HepG2 (cell line): ENCODE measurements at regions not wholly inside any gene's neighbourhood (a gene's known extent, or its start where the extent isn't known, plus 50 kb on each side); places are given as distances from the start of the nearest gene placed in this dataset.

Source experiments
- ATAC-seq: fragments of 200-7000 bp; cut with Tn5 transposase; 3 replicates; pipeline ENCODE4 v1.9.1; 2020; ENCODE audit warnings: mild to moderate bottlenecking, moderate library complexity
- BruUV-seq: library from RNA; stranded (reverse); fragments of 400-500 nt; replicated peaks from 2 replicates; lab custom pipeline; 2021; lab: Mats Ljungman, UMichigan
- CTCF ChIA-PET: fragments of 300-600 bp; formaldehyde crosslinking; extraction: SDS; loops from one replicate; lab custom pipeline; 2021; ENCODE audit warnings: low total read pairs, inconsistent platforms, low intra/inter-chr PET ratio; lab: Yijun Ruan, JAX
- POLR2A ChIA-PET: fragments of 350-600 bp; sonication (Branson Sonifier 250); formaldehyde crosslinking; loops from one replicate; lab custom pipeline; 2020; ENCODE audit warnings: antibody characterized with exemption, inconsistent platforms; lab: Yijun Ruan, JAX
- DNase-seq: peaks from one replicate; pipeline ENCODE4 v3.0.0-alpha.2; 2015; ENCODE audit warnings: low spot score
- FAIRE-seq: peaks from 3 replicates; lab custom pipeline; 2011; peaks lifted over from hg19 to GRCh38; lab: Jason Lieb, UNC
- H2AFZ ChIP-seq: one replicate; pipeline ENCODE4 v1.6.1; 2011; ENCODE audit warnings: low read length, inconsistent platforms
- H3K27ac ChIP-seq: fragments of 300-600 bp; 3 replicates; pipeline ENCODE4 v1.8.0; 2011; ENCODE audit warnings: mixed run types, mild to moderate bottlenecking, mixed read lengths, low read length, inconsistent platforms; ENCODE audit not compliant: insufficient read depth; ENCODE audit errors: extremely low read length
- H3K27me3 ChIP-seq, 2 experiments: fragments of 200-600 bp in 1 of 2; 2 replicates in 1 of 2; 3 replicates in 1 of 2; pipeline versions ENCODE4 v1.6.0 to v1.8.0; 2011; ENCODE audit warnings: low read length in 2 of 2, mild to moderate bottlenecking in 2 of 2, moderate library complexity in 2 of 2, inconsistent platforms in 1 of 2; ENCODE audit not compliant: insufficient read depth in 2 of 2, control insufficient read depth in 1 of 2
- H3K36me3 ChIP-seq, 2 experiments: fragments of 200-600 bp in 1 of 2; replicated peaks in 1 of 2; 2 replicates in 1 of 2; 3 replicates in 1 of 2; pipeline versions ENCODE4 v1.5.1 to v1.8.0; 2011; ENCODE audit warnings: low read length in 2 of 2, inconsistent platforms in 1 of 2; ENCODE audit not compliant: insufficient read depth in 2 of 2, control insufficient read depth in 1 of 2
- H3K4me1 ChIP-seq: 2 replicates; pipeline ENCODE4 v1.5.1; 2012; ENCODE audit warnings: low read length, inconsistent platforms; ENCODE audit not compliant: insufficient read depth
- H3K4me2 ChIP-seq: 2 replicates; pipeline ENCODE4 v1.6.0; 2011; ENCODE audit warnings: low read depth, low read length, inconsistent platforms
- H3K4me3 ChIP-seq, 3 experiments: fragments of 200-600 bp in 1 of 3; sonication (generic), shearing (Covaris generic) in 1 of 3; replicated peaks in 1 of 3; 2 replicates each; pipeline ENCODE4 v1.5.1; 2011 to 2016; ENCODE audit warnings: low read length in 3 of 3, inconsistent platforms in 2 of 3, low read depth in 2 of 3, mild to moderate bottlenecking in 2 of 3, control low read depth in 1 of 3, mixed read lengths in 1 of 3; ENCODE audit not compliant: insufficient read depth in 1 of 3
- H3K79me2 ChIP-seq: one replicate; pipeline ENCODE4 v1.6.1; 2011; ENCODE audit warnings: low read length, inconsistent platforms; ENCODE audit not compliant: insufficient read depth
- H3K9ac ChIP-seq: 2 replicates; pipeline ENCODE4 v1.6.0; 2011; ENCODE audit warnings: mild to moderate bottlenecking, low read depth, low read length, inconsistent platforms; ENCODE audit not compliant: insufficient read depth
- H3K9me3 ChIP-seq: 2 replicates; pipeline ENCODE4 v1.5.1; 2012; ENCODE audit warnings: mild to moderate bottlenecking, low read length
- H4K20me1 ChIP-seq: 2 replicates; pipeline ENCODE4 v1.6.0; 2011; ENCODE audit warnings: inconsistent platforms, mild to moderate bottlenecking, low read length, moderate library complexity; ENCODE audit not compliant: insufficient read depth
- ARHGAP35 ChIP-seq: sonication (generic); formaldehyde crosslinking; IDR thresholded peaks from 2 replicates; pipeline ENCODE4 v1.9.0; 2022; ENCODE audit warnings: mild to moderate bottlenecking, inconsistent platforms, moderate library complexity, missing genetic modification reagents, borderline replicate concordance
- ATM ChIP-seq: fragments of 450-650 bp; IDR thresholded peaks from 2 replicates; pipeline ENCODE4 v1.7.1; 2017; ENCODE audit warnings: mild to moderate bottlenecking, borderline replicate concordance
- FOXA1 ChIP-seq, 2 experiments: fragments of 450-650 bp in 1 of 2; sonication (generic) in 1 of 2; formaldehyde crosslinking in 1 of 2; IDR thresholded peaks; 2 replicates each; pipeline versions ENCODE4 v1.4.0 to v1.6.1; 2016 to 2020; ENCODE audit warnings: missing genetic modification reagents in 1 of 2
- FOXM1 ChIP-seq: sonication (generic); formaldehyde crosslinking; IDR thresholded peaks from 2 replicates; pipeline ENCODE4 v1.5.0; 2020; ENCODE audit warnings: missing genetic modification reagents
- GABPA ChIP-seq, 2 experiments: IDR thresholded peaks; 2 replicates each; pipeline ENCODE4 v1.6.1; 2011 to 2016; ENCODE audit warnings: low read depth in 2 of 2, low read length in 1 of 2, missing biosample characterization in 1 of 2, missing genetic modification characterization in 1 of 2
- LBX2 ChIP-seq: sonication (generic); formaldehyde crosslinking; IDR thresholded peaks from 2 replicates; pipeline ENCODE4 v1.5.0; 2020; ENCODE audit warnings: missing genetic modification reagents, mild to moderate bottlenecking, borderline replicate concordance
- MBNL3 ChIP-seq: fragments of 250-450 bp; sonication (Bioruptor Pico); conservative IDR thresholded peaks from 2 replicates; pipeline ENCODE4 v1.8.0; 2022; ENCODE audit warnings: mild to moderate bottlenecking, inconsistent platforms
- MNT ChIP-seq: fragments of 450-650 bp; IDR thresholded peaks from 2 replicates; pipeline ENCODE4 v1.6.1; 2016
- PCBP2 ChIP-seq: fragments of 200-400 bp; formaldehyde crosslinking; optimal IDR thresholded peaks from 2 replicates; pipeline ENCODE3; 2018; ENCODE audit warnings: low read length, low read depth; ENCODE audit not compliant: poor library complexity, severe bottlenecking
- REL ChIP-seq: sonication (generic); formaldehyde crosslinking; conservative IDR thresholded peaks from 2 replicates; pipeline ENCODE4 v1.8.0; 2022; ENCODE audit warnings: mild to moderate bottlenecking, missing genetic modification reagents, moderate library complexity
- ZNF496 ChIP-seq: sonication (generic); formaldehyde crosslinking; IDR thresholded peaks from 2 replicates; pipeline ENCODE4 v1.8.1; 2023; ENCODE audit warnings: mild to moderate bottlenecking, moderate library complexity, missing genetic modification reagents; ENCODE audit not compliant: insufficient replicate concordance
- ZNF563 ChIP-seq: sonication (generic); formaldehyde crosslinking; IDR thresholded peaks from 2 replicates; pipeline ENCODE4 v1.8.0; 2022; ENCODE audit warnings: mild to moderate bottlenecking, moderate library complexity, missing genetic modification reagents
- ZNF614 ChIP-seq: IDR thresholded peaks from 2 replicates; pipeline ENCODE4 v1.6.1; 2018; ENCODE audit warnings: missing biosample characterization, missing genetic modification reagents, inconsistent platforms, borderline replicate concordance
- ZNF720 ChIP-seq: sonication (generic); formaldehyde crosslinking; IDR thresholded peaks from 2 replicates; pipeline ENCODE4 v1.4.0; 2020; ENCODE audit warnings: missing genetic modification reagents
- ZNF782 ChIP-seq: sonication (generic); formaldehyde crosslinking; IDR thresholded peaks from 2 replicates; pipeline ENCODE4 v1.4.0; 2020; ENCODE audit warnings: missing genetic modification reagents, mild to moderate bottlenecking, borderline replicate concordance
- ZSCAN5A ChIP-seq: sonication (generic); formaldehyde crosslinking; IDR thresholded peaks from 2 replicates; pipeline ENCODE4 v1.8.0; 2022; ENCODE audit warnings: mild to moderate bottlenecking, missing genetic modification reagents, borderline replicate concordance
- whole genome bisulfite sequencing: methylation state at CpG from one replicate; pipeline ENCODE4 v1.1.6; 2017; ENCODE audit warnings: low lambda C conversion rate; 5-methylcytosine and 5-hydroxymethylcytosine counted together
- in situ Hi-C: cut with HindIII; loops from 2 replicates; pipeline ENCODE4 v1.10.0; 2017; ENCODE audit warnings: low pct_unique_long_range_greater_than_20kb; ENCODE audit not compliant: extremely low pct_ligation_motif_present
- intact Hi-C: fragments of 100-400 bp; cut with micrococcal nuclease; formaldehyde crosslinking; loops from one replicate; pipeline ENCODE4 v1.10.0; 2022; ENCODE audit not compliant: unreplicated experiment

- TF ChIP-seq LBX2 (CRISPR knock-in tag) (no peak), ZNF782 (CRISPR knock-in tag) (no peak), FOXA1 (IDR thresholded peaks at IDR 0.05) (no peak), FOXA1 (CRISPR knock-in tag; IDR thresholded peaks at IDR 0.05) (no peak)
These were observed 154.1 kb upstream of the CPEB2 start (continued) for GRCh38 chr4:14848229-14848628.

- Histone ChIP-seq H3K4me2 (no peak overlapping the region), H2AFZ (no peak overlapping the region), H3K27ac (no peak overlapping the region), H3K79me2 (no peaks in the 10 kb centered on the region), H4K20me1 (no peaks in the 10 kb centered on the region), H3K4me1 (no peaks in the 10 kb centered on the region), H3K9me3 (no peaks in the 10 kb centered on the region), H3K27me3 (no peaks in the 10 kb centered on the region), H3K36me3 (no peaks in the 10 kb centered on the region), H3K9ac (no peak overlapping the region), H3K4me3 (no peak overlapping the region)
- intact Hi-C loops (no loop called here), in situ Hi-C loops (no loop called here)
- FAIRE-seq (no peak), ATAC-seq (no peak), DNase-seq (no peak)
- 4% methylated on average over 1 of the region's 1 CpG for WGBS
- CTCF ChIA-PET, result no interaction called here
- POLR2A ChIA-PET, result no interaction called here
- no TSS peak for BruUV-seq
- TF ChIP-seq ATM (no peak), ZNF614 (CRISPR knock-in tag) (no peak), ZNF563 (CRISPR knock-in tag) (no peak), MNT (no peak), ZNF720 (CRISPR knock-in tag) (no peak), ARHGAP35 (CRISPR knock-in tag) (no peak), ZSCAN5A (CRISPR knock-in tag) (no peak), ZNF496 (CRISPR knock-in tag) (no peak), MBNL3 (CRISPR knock-in tag) (no peak), GABPA (IDR thresholded peaks at IDR 0.05; ENCODE audit: low read depth, low read length) (no peak), GABPA (CRISPR knock-in tag; IDR thresholded peaks at IDR 0.05; ENCODE audit: low read depth) (no peak), FOXM1 (CRISPR knock-in tag) (no peak), PCBP2 (no peak), REL (no peak)
- TF ChIP-seq, all 625 proteins: peak for 0
These were observed 151.7 kb upstream of the CPEB2 start for GRCh38 chr4:14850455-14851097.
